DOHH2 (cell line): ENCODE measurements at regions not wholly inside any gene's neighbourhood (a gene's known extent, or its start where the extent isn't known, plus 50 kb on each side); places are given as distances from the start of the nearest gene placed in this dataset.

Experiments
- H3F3A ChIP-seq: fragments of 200-600 bp; sonication (generic), shearing (Covaris generic); 2 replicates; pipeline ENCODE4 v1.6.0; 2016; ENCODE audit warnings: antibody characterized with exemption, mild to moderate bottlenecking; ENCODE audit not compliant: control insufficient read depth, insufficient read depth
- H3K27ac ChIP-seq: fragments of 200-600 bp; sonication (generic); 2 replicates; pipeline ENCODE4 v1.5.1; 2014; ENCODE audit warnings: low read depth, mild to moderate bottlenecking, low read length, moderate library complexity
- H3K27me3 ChIP-seq: fragments of 200-600 bp; sonication (generic); 2 replicates; pipeline ENCODE4 v1.6.1; 2014; ENCODE audit warnings: mild to moderate bottlenecking, low read length, mixed read lengths; ENCODE audit not compliant: control insufficient read depth
- H3K36me3 ChIP-seq: fragments of 200-600 bp; sonication (generic); 2 replicates; pipeline ENCODE4 v1.6.1; 2014; ENCODE audit warnings: mild to moderate bottlenecking, low read length, moderate library complexity, mixed read lengths; ENCODE audit not compliant: control insufficient read depth
- H3K4me1 ChIP-seq: fragments of 200-600 bp; sonication (generic); 2 replicates; pipeline ENCODE4 v1.6.1; 2014; ENCODE audit warnings: mild to moderate bottlenecking, low read length, mixed read lengths; ENCODE audit not compliant: control insufficient read depth
- H3K4me2 ChIP-seq: fragments of 200-600 bp; sonication (generic); 2 replicates; pipeline ENCODE4 v1.6.0; 2014; ENCODE audit warnings: mild to moderate bottlenecking, low read length, moderate library complexity
- H3K4me3 ChIP-seq: fragments of 200-600 bp; sonication (generic); 2 replicates; pipeline ENCODE4 v1.5.1; 2014; ENCODE audit warnings: mild to moderate bottlenecking, low read length, mixed read lengths
- H3K79me2 ChIP-seq: fragments of 200-600 bp; sonication (generic); 2 replicates; pipeline ENCODE4 v1.6.1; 2014; ENCODE audit warnings: mild to moderate bottlenecking, low read length, mixed read lengths; ENCODE audit not compliant: control insufficient read depth
- H3K9me2 ChIP-seq: fragments of 200-600 bp; sonication (generic); replicated peaks from 2 replicates; pipeline ENCODE4 v1.6.1; 2014; ENCODE audit warnings: mild to moderate bottlenecking, low read length, mixed read lengths; ENCODE audit not compliant: control insufficient read depth
- H3K9me3 ChIP-seq: fragments of 200-600 bp; sonication (generic); 2 replicates; pipeline ENCODE4 v1.6.1; 2014; ENCODE audit warnings: antibody characterized with exemption, low read length, mixed read lengths; ENCODE audit not compliant: control insufficient read depth, insufficient read depth
- H4K20me1 ChIP-seq: fragments of 200-600 bp; sonication (generic); 2 replicates; pipeline ENCODE4 v1.6.0; 2014; ENCODE audit warnings: low read depth, mild to moderate bottlenecking, antibody characterized with exemption, low read length, moderate library complexity; ENCODE audit not compliant: control insufficient read depth, insufficient read depth
- EZH2phosphoT487 ChIP-seq: fragments of 200-600 bp; sonication (generic); IDR thresholded peaks from 2 replicates; pipeline ENCODE4 v1.6.1; 2017; ENCODE audit warnings: borderline replicate concordance, mild to moderate bottlenecking, antibody characterized with exemption, low read length, moderate library complexity, mixed read lengths
- TF ChIP-seq, protein P1 (sequence below): fragments of 200-600 bp; sonication (generic); IDR thresholded peaks from one replicate; pipeline ENCODE4 v1.5.1; 2014; ENCODE audit warnings: antibody characterized with exemption, mild to moderate bottlenecking, low read depth, low read length; ENCODE audit not compliant: poor library complexity, severe bottlenecking

DNA sequence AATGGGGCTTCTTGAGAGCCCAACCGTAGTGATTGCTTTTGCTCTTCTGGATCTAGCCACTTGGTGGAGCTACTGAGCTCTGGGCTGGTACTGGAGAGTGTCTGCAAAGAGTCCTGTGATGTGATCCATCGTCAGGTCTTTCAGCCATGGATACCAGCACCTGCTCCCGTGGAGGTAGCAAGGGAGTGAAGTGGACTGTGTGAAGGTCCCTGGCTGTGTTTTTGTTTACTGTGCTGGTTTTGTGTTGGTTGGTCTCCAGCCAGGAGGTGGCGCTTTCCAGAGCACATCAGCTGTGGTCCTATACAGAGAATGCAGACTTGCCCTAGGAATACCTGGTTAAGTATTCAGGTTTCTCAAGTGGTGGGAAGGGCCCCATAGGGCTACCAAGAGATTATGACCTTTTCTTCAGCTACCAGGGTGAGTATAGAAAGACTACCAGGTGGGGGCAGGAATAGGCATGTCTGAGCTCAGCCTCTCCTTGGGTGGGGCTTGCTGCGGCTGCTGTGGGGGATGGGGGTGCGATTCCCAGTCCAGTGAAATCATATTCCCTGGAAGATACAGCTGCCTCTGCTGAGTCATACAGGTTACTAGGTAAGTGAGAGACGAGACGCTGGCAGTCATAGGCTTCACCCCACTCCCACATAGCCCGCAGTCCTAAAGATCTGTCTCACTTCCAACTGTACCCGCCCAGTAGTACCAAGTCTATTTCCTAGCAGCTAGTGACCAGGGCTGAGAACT is 733.7 kb downstream of the ZNF385D start:
- H3K9me3 ChIP-seq = no peaks in the 10 kb centered on the region
- no peak overlapping the region for H3K27ac ChIP-seq
- no peaks in the 10 kb centered on the region for H3K4me1 ChIP-seq
- H3K36me3 ChIP-seq = no peaks in the 10 kb centered on the region
- H3K9me2 ChIP-seq = no peaks in the 10 kb centered on the region
- H4K20me1 ChIP-seq = no peaks in the 10 kb centered on the region
- H3K4me2 ChIP-seq = no peak overlapping the region
- no peak for TF ChIP-seq EZH2phosphoT487
- TF ChIP-seq, protein P1, sequence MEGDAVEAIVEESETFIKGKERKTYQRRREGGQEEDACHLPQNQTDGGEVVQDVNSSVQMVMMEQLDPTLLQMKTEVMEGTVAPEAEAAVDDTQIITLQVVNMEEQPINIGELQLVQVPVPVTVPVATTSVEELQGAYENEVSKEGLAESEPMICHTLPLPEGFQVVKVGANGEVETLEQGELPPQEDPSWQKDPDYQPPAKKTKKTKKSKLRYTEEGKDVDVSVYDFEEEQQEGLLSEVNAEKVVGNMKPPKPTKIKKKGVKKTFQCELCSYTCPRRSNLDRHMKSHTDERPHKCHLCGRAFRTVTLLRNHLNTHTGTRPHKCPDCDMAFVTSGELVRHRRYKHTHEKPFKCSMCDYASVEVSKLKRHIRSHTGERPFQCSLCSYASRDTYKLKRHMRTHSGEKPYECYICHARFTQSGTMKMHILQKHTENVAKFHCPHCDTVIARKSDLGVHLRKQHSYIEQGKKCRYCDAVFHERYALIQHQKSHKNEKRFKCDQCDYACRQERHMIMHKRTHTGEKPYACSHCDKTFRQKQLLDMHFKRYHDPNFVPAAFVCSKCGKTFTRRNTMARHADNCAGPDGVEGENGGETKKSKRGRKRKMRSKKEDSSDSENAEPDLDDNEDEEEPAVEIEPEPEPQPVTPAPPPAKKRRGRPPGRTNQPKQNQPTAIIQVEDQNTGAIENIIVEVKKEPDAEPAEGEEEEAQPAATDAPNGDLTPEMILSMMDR = peak; percentile 64
- H3K27me3 ChIP-seq = no peaks in the 10 kb centered on the region
- H3K4me3 ChIP-seq = no peak overlapping the region
- no peaks in the 10 kb centered on the region for H3K79me2 ChIP-seq
- H3F3A ChIP-seq = no peaks in the 10 kb centered on the region

DNA sequence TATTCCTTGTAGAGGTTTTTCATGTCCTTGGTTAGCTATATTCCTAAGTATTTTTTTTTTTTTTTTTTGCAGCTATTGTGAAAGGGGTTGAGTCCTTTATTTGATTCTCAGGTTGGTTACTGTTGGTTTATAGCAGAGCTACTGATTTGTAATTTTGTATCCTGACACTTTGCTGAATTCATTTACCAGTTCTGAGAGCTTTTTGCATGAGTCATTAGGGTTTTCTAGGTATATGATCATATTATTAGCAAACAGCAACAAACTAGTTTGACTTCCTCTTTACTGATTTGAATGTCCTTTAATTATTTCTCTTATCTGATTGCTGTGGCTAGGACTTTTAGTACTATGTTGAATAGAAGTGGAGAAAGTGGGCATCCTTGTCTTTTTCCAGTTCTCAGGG is 737.4 kb downstream of the ZNF385D start:
- Histone ChIP-seq H3K4me2 (no peak overlapping the region), H3K9me3 (no peaks in the 10 kb centered on the region), H3K4me1 (no peaks in the 10 kb centered on the region), H3K9me2 (no peaks in the 10 kb centered on the region), H3K4me3 (no peak overlapping the region), H3K27me3 (no peaks in the 10 kb centered on the region), H3K27ac (no peak overlapping the region), H3K79me2 (no peaks in the 10 kb centered on the region), H4K20me1 (no peaks in the 10 kb centered on the region), H3F3A (no peaks in the 10 kb centered on the region), H3K36me3 (no peaks in the 10 kb centered on the region)
- TF ChIP-seq, protein P1 = no peak
- TF ChIP-seq EZH2phosphoT487 = no peak

DNA sequence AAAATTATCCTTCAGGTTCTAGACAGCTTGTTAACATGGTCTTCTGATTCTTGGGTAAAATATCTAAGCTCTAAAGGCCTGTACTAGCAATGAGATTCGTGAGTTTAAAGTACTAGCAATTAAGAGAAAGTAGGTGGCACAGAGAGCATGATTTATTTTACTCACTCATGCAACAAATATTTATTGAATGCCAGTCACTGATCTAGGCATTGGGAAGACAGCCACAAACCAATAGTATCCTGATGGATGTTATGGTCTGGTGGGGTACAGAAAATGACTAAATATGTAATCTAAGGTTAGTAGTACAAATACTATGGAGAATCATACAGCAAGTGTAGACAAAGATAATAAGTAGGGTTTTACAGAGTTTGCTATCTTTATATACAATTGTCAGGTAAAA is 751.3 kb downstream of the ZNF385D start:
- H3K4me1 ChIP-seq = no peaks in the 10 kb centered on the region
- no peak overlapping the region for H3K4me3 ChIP-seq
- H3K27me3 ChIP-seq = no peaks in the 10 kb centered on the region
- no peaks in the 10 kb centered on the region for H3F3A ChIP-seq
- H3K36me3 ChIP-seq = no peaks in the 10 kb centered on the region
- H4K20me1 ChIP-seq = no peaks in the 10 kb centered on the region
- H3K27ac ChIP-seq = no peak overlapping the region
- no peaks in the 10 kb centered on the region for H3K79me2 ChIP-seq
- H3K9me2 ChIP-seq = no peaks in the 10 kb centered on the region
- no peak overlapping the region for H3K4me2 ChIP-seq
- TF ChIP-seq, protein P1 = no peak
- TF ChIP-seq EZH2phosphoT487 = no peak
- H3K9me3 ChIP-seq = no peaks in the 10 kb centered on the region
